Hematopoietic multipotent progenitor cell treated with erythropoietin and hydrocortisone succinate and interleukin-3 and kit ligand, for 6 days (in vitro differentiated cells): ENCODE measurements at regions not wholly inside any gene's neighbourhood (a gene's known extent, or its start where the extent isn't known, plus 50 kb on each side); places are given as distances from the start of the nearest gene placed in this dataset.

Experiments used
- DNase-seq: peaks from one replicate; pipeline ENCODE4 v3.0.0-alpha.2; 2015

DNA sequence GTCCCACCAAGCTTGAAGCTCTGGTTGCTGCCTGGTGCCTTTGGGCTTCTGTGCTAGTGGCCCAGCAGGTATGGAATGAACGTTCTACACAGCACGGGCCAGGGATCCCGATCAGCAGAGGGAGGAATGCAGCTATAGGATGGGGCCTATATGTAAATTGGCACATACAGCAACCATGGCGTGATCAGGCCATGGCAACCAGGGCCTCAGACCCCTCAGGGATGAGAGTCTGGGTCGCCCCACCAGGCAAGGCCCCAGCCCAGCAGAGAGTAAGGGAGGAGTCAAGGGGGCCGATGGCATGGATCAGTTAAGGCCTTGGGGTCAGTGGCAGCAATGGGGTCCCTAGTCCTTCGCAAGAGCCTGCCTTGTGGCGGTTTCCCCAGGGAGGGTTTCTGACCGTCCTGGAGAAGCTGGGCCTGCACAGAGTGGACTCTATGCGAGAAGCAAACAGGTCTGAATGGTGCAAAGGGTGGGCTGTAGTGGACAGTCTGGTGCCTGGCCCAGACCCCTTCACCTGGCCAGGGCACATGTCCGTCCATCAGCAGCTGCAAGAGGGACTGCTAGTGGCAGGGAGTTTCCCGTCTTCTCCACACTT is 98.2 kb upstream of the SLC22A11 start:
- DNase-seq, result no peak

DNA sequence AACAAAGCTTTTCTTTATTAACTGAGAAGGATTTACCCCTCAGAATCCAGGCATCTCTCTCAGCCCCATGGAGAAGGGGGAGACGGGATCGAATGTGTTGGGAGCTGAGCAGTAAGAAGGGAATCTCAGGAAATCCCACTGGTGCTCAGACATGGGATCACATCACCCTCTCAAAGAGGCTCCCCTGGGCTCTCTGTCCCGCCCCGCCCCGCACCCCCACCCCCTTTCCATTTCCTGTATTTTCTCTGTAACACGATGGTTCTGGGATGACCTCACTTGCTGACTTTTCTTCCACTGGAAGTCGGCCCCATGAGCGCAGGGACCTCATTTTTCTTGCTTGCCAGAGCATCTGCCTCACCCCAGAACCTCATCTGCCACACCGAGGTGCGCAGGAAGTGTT is 96.7 kb upstream of the SLC22A11 start:
- DNase-seq, result no peak

DNA sequence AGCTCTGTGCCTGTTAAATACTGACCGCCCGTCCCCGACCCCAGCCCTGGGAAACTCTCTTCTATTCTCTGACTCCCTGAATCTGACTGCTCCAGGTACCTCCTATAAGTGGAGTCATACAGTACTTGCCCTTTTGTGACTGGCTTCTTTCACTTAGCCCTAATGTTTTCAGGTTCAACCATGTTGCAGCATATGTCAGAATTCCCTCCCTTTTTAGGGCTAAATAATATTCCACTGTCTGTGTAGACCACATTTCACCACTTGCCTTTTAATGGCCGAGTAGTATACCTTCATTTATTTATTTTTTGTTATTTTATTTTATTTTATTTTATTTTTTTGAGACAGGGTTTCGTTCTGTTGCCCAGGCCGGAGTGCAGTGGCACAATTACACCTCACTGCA is 96.1 kb upstream of the SLC22A11 start:
- DNase-seq, result no peak

- DNase-seq, result no peak
These were observed 94.7 kb upstream of the SLC22A11 start for GRCh38 chr11:64461081-64461480.

DNA sequence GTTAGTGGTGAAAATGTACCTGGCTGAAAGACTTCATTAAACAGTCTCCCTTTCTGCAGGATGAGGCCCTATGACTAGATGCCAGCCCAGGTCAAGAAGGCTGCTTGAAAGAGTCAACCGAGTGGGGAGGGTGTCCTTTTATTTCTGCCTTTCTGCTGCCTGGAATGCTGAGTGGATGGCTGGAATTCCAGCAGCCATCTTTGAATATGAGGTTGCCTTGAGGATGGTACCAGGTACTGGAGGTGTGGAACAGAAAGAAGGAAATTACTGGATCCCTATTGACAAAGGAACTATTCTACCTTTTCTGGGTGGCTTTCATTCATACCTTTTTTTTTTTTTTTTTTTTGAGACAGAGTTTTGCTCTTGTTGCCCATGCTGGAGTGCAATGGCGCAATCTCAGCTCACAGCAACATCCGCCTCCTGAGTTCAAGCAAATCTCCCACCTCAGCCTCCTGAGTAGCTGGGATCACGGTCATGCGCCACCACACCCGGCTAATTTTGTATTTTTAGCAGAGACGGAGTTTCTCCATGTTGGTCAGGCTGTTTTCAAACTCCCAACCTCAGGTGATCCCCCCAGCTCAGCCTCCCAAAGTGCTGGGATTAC is 89.5 kb upstream of the SLC22A11 start:
- DNase-seq, result no peak

DNA sequence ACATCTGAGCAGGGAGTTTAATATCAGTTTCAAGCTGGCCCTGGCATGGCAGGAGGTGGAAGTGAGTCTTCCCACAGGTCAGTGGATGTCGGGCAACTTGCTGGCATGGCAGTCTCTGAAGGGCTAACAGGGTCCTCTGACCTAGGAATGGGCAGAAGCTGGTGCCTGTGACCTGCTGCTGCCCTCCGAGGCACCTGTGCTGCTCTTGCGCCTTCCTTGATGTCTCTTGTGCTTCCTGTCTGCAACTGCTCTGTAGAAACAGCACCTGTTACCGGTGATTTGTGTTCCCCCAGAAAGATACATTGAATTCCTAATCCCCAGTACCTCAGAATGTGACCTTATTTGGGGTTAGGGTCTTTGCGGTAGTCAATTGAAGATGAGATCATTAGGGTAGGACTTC is 86.5 kb upstream of the SLC22A11 start:
- DNase-seq, result no peak

DNA sequence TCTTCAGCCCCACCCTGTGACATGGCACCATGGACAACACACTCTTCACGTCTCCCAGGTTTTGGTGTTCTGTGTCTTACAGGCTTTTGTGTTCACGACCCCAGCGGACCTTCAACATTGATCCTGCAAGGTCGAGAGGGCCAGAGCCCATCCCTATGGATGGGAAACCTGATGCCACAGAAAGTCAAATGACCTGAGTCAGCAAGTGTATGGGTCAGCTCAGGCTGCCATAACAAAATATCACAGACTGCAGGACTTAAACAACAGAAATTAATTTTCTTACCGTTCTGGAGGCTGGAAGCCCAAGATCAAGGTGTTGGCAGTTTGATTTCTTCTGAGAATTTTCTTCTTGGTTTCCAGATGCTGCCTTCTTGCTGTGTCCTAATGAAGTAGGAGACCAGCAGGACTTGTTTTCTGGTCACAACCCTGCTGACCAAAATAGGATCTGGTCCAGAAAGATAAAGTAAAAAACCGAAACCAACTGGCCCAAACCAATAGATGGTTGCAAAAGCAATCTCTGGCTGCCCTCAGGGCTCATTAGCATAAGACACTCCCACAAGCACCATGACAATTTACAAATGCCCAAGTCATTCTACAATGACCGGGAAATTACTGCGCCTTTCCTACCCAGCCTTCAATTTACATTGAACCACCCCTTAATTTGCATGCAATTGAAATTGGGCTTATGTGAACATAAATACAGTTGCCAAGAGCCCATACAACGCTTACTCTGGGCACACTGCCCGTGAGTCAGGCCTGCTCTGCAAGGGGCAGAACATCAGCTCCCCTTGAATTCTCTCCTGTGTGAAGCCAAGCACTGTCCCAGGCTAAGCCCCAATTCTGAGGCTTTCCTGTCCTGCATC is 82.9 kb upstream of the SLC22A11 start:
- no peak for DNase-seq

DNA sequence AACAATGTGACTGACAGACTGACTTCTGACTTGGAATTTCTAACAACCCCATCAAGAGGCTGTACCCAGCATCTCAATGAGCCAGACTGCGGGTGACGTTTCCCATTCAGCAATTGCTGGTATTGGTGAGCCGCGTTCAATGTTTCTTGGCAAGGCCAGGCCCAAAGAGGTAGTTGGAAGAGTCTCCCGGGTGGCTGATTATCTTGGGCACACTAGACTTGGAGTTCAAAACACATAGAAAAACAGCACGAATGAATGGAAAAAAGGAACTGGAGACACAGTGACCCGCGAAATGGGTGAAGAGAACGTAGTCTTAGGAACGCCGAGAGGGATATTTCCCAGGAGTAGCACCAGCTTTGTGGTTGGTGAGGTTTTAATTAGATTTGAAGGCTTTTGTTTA is 81.1 kb upstream of the SLC22A11 start:
- DNase-seq, result no peak

DNA sequence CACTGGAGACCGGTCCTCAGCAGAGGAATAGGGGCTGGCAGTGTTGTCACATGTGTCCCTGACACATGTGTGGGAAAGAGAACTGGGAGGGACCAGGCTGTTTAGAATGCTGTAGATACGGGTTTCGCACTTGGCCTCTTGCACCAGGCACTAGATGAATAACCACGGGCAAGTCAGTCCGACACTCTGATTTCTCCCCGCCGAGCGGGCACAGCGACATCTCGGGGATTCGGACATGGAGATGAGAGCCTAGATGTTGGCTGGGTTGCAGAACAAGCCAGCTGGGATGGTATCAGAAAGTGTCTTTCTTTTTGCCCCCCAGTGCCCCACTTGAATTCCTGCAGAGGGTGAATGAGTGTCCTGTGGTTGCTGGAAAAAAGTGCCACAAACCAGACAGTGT is 80.6 kb upstream of the SLC22A11 start:
- DNase-seq, result no peak

GRCh38 chr11:64476881-64477280 is 78.9 kb upstream of the SLC22A11 start:
- DNase-seq, result no peak

GRCh38 chr11:64477675-64478074 is 78.1 kb upstream of the SLC22A11 start:
- no peak for DNase-seq

DNA sequence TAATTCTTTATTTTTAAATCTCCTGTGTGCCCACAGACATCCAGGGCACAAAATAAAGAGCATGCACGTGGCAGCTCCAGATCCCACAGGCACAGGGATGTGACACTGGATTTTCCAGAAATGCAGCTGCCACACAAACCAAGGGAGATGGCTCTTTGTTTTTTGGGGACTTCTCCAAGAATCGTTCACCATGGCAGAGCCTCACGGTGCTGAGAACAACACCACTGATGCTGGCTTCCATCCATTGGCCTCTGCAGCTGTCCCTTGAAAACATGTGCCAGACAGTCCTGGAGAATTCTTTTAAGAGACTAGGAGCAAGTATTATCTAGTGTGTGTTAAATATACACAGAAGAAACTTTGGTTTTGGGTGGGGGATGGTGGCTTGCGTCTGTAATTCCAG is 73.2 kb upstream of the SLC22A11 start:
- no peak for DNase-seq

DNA sequence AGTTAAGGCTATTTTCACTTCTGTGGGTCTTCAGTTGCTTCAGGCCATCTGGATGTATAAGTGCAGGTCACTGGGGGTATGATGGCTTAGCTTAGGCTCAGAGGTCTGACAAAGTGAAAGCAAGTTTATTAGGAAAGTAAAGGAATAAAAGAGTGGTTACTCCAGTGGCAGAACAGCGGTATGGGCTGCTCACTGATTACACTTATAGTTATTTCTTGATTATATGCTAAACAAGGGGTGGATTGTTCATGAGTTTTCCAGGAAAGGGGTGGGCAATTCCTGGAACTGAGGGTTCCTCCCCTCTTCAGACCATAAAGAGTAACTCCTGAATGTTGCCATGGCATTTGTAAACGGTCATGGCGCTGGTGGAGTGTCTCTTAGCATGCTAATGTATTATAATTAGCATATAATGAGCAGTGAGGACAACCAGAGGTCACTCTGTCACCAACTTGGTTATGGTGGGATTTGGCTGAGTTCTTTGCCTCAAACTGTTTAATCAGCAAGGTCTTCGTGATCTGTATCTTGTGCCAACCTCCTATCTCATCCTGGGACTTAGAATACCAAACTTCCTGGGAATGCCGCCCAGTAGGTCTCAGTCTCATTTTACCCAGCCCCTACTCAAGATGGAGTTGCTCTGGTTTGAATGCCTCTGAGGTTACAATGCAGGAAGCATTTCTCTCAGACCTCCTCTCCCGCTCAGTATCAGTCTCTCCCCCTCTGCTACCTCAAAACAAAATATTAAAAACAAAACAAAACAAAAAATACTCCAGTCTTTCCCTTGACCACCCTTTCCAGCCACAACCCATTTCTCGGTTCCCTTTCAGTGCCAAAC is 71.3 kb upstream of the SLC22A11 start:
- peak; percentile 5 for DNase-seq

GRCh38 chr11:64485074-64485473 is 70.7 kb upstream of the SLC22A11 start:
- no peak for DNase-seq

- DNase-seq, result peak; percentile 82
These were observed 65.8 kb upstream of the SLC22A11 start for GRCh38 chr11:64489831-64490441.

GRCh38 chr11:64490562-64491216 is 65.1 kb upstream of the SLC22A11 start:
- no peak for DNase-seq

GRCh38 chr11:64492561-64492960 is 63.2 kb upstream of the SLC22A11 start:
- DNase-seq, result peak; percentile 48

DNA sequence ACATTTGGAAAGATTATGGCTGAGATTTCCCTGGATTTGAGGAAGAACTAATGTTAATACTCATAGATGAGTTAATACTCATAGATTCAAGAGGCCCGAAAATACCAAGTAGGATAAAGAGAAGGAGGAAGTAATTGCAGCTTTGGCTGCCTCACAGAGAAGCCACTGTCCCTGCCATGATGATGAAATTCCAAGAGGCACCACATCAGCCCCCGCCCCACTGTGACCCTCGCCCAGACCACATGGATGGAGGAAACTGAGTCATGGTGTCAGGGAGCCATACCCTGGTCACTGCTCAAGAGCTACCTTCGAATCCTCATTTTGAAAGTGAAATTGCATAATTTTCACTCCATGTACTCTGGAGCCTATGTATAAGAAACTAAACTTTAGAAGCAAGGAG is 57.6 kb upstream of the SLC22A11 start:
- DNase-seq, result peak; percentile 55

DNA sequence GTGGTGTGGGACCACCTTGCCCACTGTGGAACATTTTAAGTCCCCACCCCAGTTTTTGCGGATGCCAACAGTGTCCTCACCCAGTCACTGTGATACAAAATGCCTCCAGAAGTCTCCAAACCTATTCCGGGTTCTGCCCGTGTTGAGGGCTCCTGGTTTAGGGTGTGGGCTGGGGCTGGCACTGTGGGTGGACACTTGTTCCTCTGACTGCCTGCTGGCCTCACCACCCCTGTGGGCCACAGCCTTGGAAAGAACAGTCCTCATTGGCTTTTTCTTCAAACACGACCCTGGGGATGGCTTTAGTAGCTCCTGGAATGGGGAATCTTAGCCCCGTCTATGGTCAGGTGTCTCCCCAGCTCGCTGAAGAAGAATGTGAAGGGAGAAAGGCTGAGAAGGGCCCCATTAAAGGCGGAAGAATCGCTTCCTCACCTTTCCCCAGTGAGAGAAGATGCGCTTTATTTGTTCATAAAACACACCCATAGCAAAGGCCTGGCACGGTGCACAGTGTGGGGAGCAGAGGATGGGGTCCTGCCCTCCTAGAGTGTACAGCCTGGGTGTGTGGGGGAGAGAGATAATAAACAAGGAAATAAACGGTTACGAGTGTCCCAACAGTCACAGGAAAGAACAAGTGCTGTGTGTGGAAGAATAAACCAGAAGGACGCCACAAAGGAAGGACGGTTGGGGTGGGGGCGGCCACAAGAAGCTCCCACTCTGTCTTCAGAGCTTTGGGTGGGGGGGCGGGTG is 56.3 kb upstream of the SLC22A11 start:
- DNase-seq, result peak; percentile 90

GRCh38 chr11:64500176-64501013 is 55.3 kb upstream of the SLC22A11 start:
- peak; percentile 64 for DNase-seq
